K562 (cell line): ENCODE measurements at regions not wholly inside any gene's neighbourhood (a gene's known extent, or its start where the extent isn't known, plus 50 kb on each side); places are given as distances from the start of the nearest gene placed in this dataset.

Source experiments
- ATAC-seq: fragments of 200-7000 bp; cut with Tn5 transposase; 3 replicates; pipeline ENCODE4 v1.9.1; 2020; ENCODE audit warnings: moderate library complexity
- BruUV-seq: library from RNA; stranded (reverse); fragments of 400-500 nt; replicated peaks from 2 replicates; lab custom pipeline; 2021; lab: Mats Ljungman, UMichigan
- CTCF ChIA-PET: fragments of 300-600 bp; formaldehyde crosslinking; extraction: SDS; loops from one replicate; lab custom pipeline; 2021; ENCODE audit warnings: low intra/inter-chr PET ratio; lab: Yijun Ruan, JAX
- POLR2A ChIA-PET: fragments of 300-600, 350-650 bp; sonication (Branson Sonifier 250); formaldehyde crosslinking; extraction: SDS; loops from one replicate; lab custom pipeline; 2021; ENCODE audit warnings: antibody characterized with exemption, inconsistent platforms; lab: Yijun Ruan, JAX
- DNase-seq, 4 experiments: peaks; one replicate each; pipeline versions ENCODE4 v3.0.0 to v3.0.0-alpha.2; 2011 to 2018; ENCODE audit warnings: low spot score in 3 of 4, mixed read lengths in 3 of 4; ENCODE audit errors: extremely low read depth in 1 of 4
- FAIRE-seq: peaks from 2 replicates; lab custom pipeline; 2011; peaks lifted over from hg19 to GRCh38; lab: Jason Lieb, UNC
- H2AFZ ChIP-seq: 2 replicates; pipeline ENCODE4 v1.6.0; 2011; ENCODE audit warnings: low read depth, low read length, control low read depth, inconsistent platforms
- H3K27ac ChIP-seq: fragments of 200-600 bp; 3 replicates; pipeline ENCODE4 v1.8.0; 2011; ENCODE audit warnings: low read depth, mild to moderate bottlenecking, control low read depth, inconsistent platforms, low read length, moderate library complexity, mixed read lengths; ENCODE audit errors: extremely low read depth
- H3K27me3 ChIP-seq, 2 experiments: fragments of 300-600 bp in 1 of 2; 2 replicates in 1 of 2; 3 replicates in 1 of 2; pipeline versions ENCODE4 v1.6.0 to v1.8.0; 2011; ENCODE audit warnings: inconsistent platforms in 2 of 2, low read length in 2 of 2, mild to moderate bottlenecking in 1 of 2, mixed read lengths in 1 of 2, moderate library complexity in 1 of 2; ENCODE audit not compliant: control insufficient read depth in 2 of 2, insufficient read depth in 2 of 2
- H3K36me3 ChIP-seq: fragments of 300-600 bp; 3 replicates; pipeline ENCODE4 v1.8.0; 2011; ENCODE audit warnings: mild to moderate bottlenecking, low read length, inconsistent platforms; ENCODE audit not compliant: control insufficient read depth, insufficient read depth
- H3K4me1 ChIP-seq, 2 experiments: fragments of 200-600 bp in 1 of 2; replicated peaks in 1 of 2; 2 replicates in 1 of 2; 3 replicates in 1 of 2; pipeline versions ENCODE4 v1.5.1 to v1.8.0; 2011; ENCODE audit warnings: inconsistent platforms in 2 of 2, low read length in 2 of 2, mild to moderate bottlenecking in 1 of 2, mixed read lengths in 1 of 2, moderate library complexity in 1 of 2; ENCODE audit not compliant: control insufficient read depth in 2 of 2, insufficient read depth in 2 of 2
- H3K4me2 ChIP-seq: 2 replicates; pipeline ENCODE4 v1.6.1; 2011; ENCODE audit warnings: low read length, control low read depth, inconsistent platforms, mixed read lengths; ENCODE audit not compliant: insufficient read depth
- H3K4me3 ChIP-seq: fragments of 200-600 bp; sonication (generic), shearing (Covaris generic); 2 replicates; pipeline ENCODE4 v1.5.1; 2016; ENCODE audit warnings: control low read depth, inconsistent platforms
- H3K79me2 ChIP-seq: fragments of 200-600 bp; 3 replicates; pipeline ENCODE4 v1.8.0; 2011; ENCODE audit warnings: low read length, inconsistent platforms; ENCODE audit not compliant: control insufficient read depth, insufficient read depth
- H3K9ac ChIP-seq, 2 experiments: 2 replicates each; pipeline versions ENCODE4 v1.6.0 to v1.6.1; 2011; ENCODE audit warnings: low read depth in 2 of 2, low read length in 2 of 2, control low read depth in 1 of 2, inconsistent platforms in 1 of 2, mild to moderate bottlenecking in 1 of 2, mixed read lengths in 1 of 2; ENCODE audit not compliant: insufficient read depth in 1 of 2
- H3K9me1 ChIP-seq: one replicate; pipeline ENCODE4 v1.6.0; 2011; ENCODE audit warnings: inconsistent platforms, mild to moderate bottlenecking, low read length, moderate library complexity; ENCODE audit not compliant: control insufficient read depth, insufficient read depth
- H3K9me3 ChIP-seq: replicated peaks from 2 replicates; pipeline ENCODE4 v1.5.1; 2011; ENCODE audit warnings: low read depth, low read length, inconsistent platforms; ENCODE audit not compliant: control insufficient read depth, insufficient read depth
- H4K20me1 ChIP-seq: replicated peaks from 2 replicates; pipeline ENCODE4 v1.6.1; 2011; ENCODE audit warnings: low read length, inconsistent platforms, mixed read lengths; ENCODE audit not compliant: control insufficient read depth, insufficient read depth
- HDGF ChIP-seq: fragments of 450-650 bp; IDR thresholded peaks from 2 replicates; pipeline ENCODE4 v1.6.1; 2016
- PBX2 ChIP-seq, 2 experiments: IDR thresholded peaks in 1 of 2; conservative IDR thresholded peaks in 1 of 2; 2 replicates each; pipeline ENCODE4 v1.6.1; 2016; ENCODE audit warnings: low read depth in 2 of 2, mild to moderate bottlenecking in 1 of 2, missing compliant biosample characterization in 1 of 2, missing genetic modification characterization in 1 of 2, moderate library complexity in 1 of 2
- PCBP2 ChIP-seq: fragments of 200-400 bp; formaldehyde crosslinking; IDR thresholded peaks from 2 replicates; pipeline ENCODE4 v1.6.1; 2018; ENCODE audit warnings: low read length, low read depth, mild to moderate bottlenecking, moderate library complexity; ENCODE audit not compliant: poor library complexity, severe bottlenecking
- SMAD3 ChIP-seq: fragments of 450-650 bp; formaldehyde crosslinking; conservative IDR thresholded peaks from 2 replicates; pipeline ENCODE4 v1.4.0; 2020; ENCODE audit warnings: mild to moderate bottlenecking
- SMARCC2 ChIP-seq: fragments of 450-650 bp; IDR thresholded peaks from 2 replicates; pipeline ENCODE4 v1.6.1; 2017; ENCODE audit warnings: antibody characterized with exemption, moderate library complexity, mild to moderate bottlenecking, low read depth
- SRSF9 ChIP-seq: fragments of 200-400 bp; formaldehyde crosslinking; IDR thresholded peaks from 2 replicates; pipeline ENCODE4 v1.6.1; 2017; ENCODE audit warnings: low read depth, low read length, borderline replicate concordance
- WGBS: fragments of 100-300 bp; shearing (Covaris generic); methylation state at CpG from one replicate; pipeline ENCODE4 v1.1.6; 2016; ENCODE audit warnings: low coverage, mixed read lengths; ENCODE audit not compliant: insufficient coverage; ENCODE audit errors: missing lambda C conversion rate; 5-methylcytosine and 5-hydroxymethylcytosine counted together
- in situ Hi-C: fragments of 300-500 bp; cut with MboI; formaldehyde crosslinking; loops from 4 replicates; pipeline ENCODE4 v1.15.0; 2018; ENCODE audit warnings: inconsistent platforms, mixed read lengths
- intact Hi-C: fragments of 100-400 bp; cut with micrococcal nuclease; formaldehyde crosslinking; loops from 2 replicates; pipeline ENCODE4 v1.14.2; 2022
- TF ChIP-seq, protein P1 (sequence below): sonication (generic); formaldehyde crosslinking; IDR thresholded peaks from 2 replicates; pipeline ENCODE4 v1.8.0; 2022; ENCODE audit warnings: mild to moderate bottlenecking, missing genetic modification reagents
- TF ChIP-seq, protein P2 (sequence below): sonication (generic); formaldehyde crosslinking; IDR thresholded peaks from 2 replicates; pipeline ENCODE4 v1.8.1; 2022; ENCODE audit warnings: missing genetic modification reagents
- TF ChIP-seq, protein P3 (sequence below): sonication (generic); formaldehyde crosslinking; IDR thresholded peaks from 2 replicates; pipeline ENCODE4 v1.8.0; 2022; ENCODE audit warnings: mild to moderate bottlenecking, missing genetic modification reagents, borderline replicate concordance

- Histone ChIP-seq H3K79me2 (no peaks in the 10 kb centered on the region), H3K9me3 (no peaks in the 10 kb centered on the region), H3K4me1 (no peaks in the 10 kb centered on the region), H3K27ac (no peak overlapping the region), H3K4me2 (no peak overlapping the region), H3K4me3 (no peak overlapping the region), H2AFZ (no peak overlapping the region), H4K20me1 (no peaks in the 10 kb centered on the region), H3K9ac (no peak overlapping the region), H3K9me1 (no peaks in the 10 kb centered on the region), H3K36me3 (no peaks in the 10 kb centered on the region), H3K27me3 (no peaks in the 10 kb centered on the region)
- WGBS = no CpG with 5 or more reads among the region's 1 CpG
- intact Hi-C loops (no loop called here), in situ Hi-C loops (no loop called here)
- ATAC-seq = no peak
- ChIA-PET POLR2A (no interaction called here), CTCF (no interaction called here)
- no peak for DNase-seq
- BruUV-seq = no TSS peak
- FAIRE-seq = no peak
- TF ChIP-seq, protein P1, sequence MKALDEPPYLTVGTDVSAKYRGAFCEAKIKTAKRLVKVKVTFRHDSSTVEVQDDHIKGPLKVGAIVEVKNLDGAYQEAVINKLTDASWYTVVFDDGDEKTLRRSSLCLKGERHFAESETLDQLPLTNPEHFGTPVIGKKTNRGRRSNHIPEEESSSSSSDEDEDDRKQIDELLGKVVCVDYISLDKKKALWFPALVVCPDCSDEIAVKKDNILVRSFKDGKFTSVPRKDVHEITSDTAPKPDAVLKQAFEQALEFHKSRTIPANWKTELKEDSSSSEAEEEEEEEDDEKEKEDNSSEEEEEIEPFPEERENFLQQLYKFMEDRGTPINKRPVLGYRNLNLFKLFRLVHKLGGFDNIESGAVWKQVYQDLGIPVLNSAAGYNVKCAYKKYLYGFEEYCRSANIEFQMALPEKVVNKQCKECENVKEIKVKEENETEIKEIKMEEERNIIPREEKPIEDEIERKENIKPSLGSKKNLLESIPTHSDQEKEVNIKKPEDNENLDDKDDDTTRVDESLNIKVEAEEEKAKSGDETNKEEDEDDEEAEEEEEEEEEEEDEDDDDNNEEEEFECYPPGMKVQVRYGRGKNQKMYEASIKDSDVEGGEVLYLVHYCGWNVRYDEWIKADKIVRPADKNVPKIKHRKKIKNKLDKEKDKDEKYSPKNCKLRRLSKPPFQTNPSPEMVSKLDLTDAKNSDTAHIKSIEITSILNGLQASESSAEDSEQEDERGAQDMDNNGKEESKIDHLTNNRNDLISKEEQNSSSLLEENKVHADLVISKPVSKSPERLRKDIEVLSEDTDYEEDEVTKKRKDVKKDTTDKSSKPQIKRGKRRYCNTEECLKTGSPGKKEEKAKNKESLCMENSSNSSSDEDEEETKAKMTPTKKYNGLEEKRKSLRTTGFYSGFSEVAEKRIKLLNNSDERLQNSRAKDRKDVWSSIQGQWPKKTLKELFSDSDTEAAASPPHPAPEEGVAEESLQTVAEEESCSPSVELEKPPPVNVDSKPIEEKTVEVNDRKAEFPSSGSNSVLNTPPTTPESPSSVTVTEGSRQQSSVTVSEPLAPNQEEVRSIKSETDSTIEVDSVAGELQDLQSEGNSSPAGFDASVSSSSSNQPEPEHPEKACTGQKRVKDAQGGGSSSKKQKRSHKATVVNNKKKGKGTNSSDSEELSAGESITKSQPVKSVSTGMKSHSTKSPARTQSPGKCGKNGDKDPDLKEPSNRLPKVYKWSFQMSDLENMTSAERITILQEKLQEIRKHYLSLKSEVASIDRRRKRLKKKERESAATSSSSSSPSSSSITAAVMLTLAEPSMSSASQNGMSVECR (CRISPR knock-in tag) = no peak
- TF ChIP-seq SMAD3 (CRISPR knock-in tag) (no peak), PBX2 (CRISPR knock-in tag; IDR thresholded peaks at IDR 0.05; ENCODE audit: low read depth) (no peak), PBX2 (tag; conservative IDR thresholded peaks at IDR 0.05; ENCODE audit: low read depth) (no peak), SMARCC2 (no peak), HDGF (no peak), PCBP2 (no peak), SRSF9 (no peak)
- TF ChIP-seq, protein P2, sequence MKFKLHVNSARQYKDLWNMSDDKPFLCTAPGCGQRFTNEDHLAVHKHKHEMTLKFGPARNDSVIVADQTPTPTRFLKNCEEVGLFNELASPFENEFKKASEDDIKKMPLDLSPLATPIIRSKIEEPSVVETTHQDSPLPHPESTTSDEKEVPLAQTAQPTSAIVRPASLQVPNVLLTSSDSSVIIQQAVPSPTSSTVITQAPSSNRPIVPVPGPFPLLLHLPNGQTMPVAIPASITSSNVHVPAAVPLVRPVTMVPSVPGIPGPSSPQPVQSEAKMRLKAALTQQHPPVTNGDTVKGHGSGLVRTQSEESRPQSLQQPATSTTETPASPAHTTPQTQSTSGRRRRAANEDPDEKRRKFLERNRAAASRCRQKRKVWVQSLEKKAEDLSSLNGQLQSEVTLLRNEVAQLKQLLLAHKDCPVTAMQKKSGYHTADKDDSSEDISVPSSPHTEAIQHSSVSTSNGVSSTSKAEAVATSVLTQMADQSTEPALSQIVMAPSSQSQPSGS (CRISPR knock-in tag) = no peak
- TF ChIP-seq, protein P3, sequence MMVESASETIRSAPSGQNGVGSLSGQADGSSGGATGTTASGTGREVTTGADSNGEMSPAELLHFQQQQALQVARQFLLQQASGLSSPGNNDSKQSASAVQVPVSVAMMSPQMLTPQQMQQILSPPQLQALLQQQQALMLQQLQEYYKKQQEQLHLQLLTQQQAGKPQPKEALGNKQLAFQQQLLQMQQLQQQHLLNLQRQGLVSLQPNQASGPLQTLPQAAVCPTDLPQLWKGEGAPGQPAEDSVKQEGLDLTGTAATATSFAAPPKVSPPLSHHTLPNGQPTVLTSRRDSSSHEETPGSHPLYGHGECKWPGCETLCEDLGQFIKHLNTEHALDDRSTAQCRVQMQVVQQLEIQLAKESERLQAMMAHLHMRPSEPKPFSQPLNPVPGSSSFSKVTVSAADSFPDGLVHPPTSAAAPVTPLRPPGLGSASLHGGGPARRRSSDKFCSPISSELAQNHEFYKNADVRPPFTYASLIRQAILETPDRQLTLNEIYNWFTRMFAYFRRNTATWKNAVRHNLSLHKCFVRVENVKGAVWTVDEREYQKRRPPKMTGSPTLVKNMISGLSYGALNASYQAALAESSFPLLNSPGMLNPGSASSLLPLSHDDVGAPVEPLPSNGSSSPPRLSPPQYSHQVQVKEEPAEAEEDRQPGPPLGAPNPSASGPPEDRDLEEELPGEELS (CRISPR knock-in tag) = no peak
Observed at GRCh38 chr13:50345804-50346203, 330.6 kb downstream of the KCNRG start.
